GM18867 (cell line): ENCODE measurements at regions not wholly inside any gene's neighbourhood (a gene's known extent, or its start where the extent isn't known, plus 50 kb on each side); places are given as distances from the start of the nearest gene placed in this dataset.

Source experiments
- ATAC-seq: cut with Tn5 transposase; IDR thresholded peaks from one replicate; pipeline ENCODE4 v1.9.1; 2021; ENCODE audit warnings: mild to moderate bottlenecking, moderate library complexity; ENCODE audit not compliant: unreplicated experiment

DNA sequence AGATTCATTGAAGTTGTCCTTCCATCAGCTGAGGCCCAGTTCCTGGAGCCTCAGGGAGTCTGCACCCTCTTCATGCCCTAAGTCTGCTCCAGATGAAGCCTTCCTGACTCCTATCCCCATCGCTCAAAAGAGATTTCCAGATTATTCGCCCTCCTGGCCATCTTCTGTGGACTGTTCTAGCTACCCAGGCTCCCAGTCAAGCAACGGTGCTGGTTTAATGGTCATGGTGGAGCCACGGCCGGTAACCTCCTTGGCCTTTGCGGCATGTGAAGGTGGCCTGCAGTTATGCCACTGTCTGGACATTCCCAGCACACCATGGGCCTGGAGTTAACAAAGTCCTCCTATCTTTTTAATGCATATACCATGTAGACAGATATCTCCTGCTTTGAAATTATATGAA, 140.1 kb upstream of the ASB18 start:
- no peak for ATAC-seq

DNA sequence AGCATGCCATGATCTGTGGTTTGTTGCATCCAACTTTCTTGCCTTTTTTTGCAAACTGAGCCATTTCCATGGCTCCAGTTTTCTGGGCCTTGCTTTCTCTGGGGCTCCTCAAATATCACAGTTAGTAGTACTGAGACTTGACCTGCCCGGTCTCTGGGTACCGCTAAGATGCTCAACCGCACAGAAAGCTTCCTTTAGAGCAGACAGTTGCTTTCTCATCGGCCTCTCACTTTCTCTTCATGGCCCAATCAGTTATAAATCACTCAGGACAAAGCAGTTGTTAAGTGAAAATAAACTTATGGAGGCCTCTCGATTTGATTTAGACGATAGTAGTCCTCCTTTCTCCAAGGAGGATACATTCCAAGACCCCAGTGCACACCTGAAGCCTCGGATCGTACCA, 141.2 kb upstream of the ASB18 start:
- no peak for ATAC-seq

DNA sequence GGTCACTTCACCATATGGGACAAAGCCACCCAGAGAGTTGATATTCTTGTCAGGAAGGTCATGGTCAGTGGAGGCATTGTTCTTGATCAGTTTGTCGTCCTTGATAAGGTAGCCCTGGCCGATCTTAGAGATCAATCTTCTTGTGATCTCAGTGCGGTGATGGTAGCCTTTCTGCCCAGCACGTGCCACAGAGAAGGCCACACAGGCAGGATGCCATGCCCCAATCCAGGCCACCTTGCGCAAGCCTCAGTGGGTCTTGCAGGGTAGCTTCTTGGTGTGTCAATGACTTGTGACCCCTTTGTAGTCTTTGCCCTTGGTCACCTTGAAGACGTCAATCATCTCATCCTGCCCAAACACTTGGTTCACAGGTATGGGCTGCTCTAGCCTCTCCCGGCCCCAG, 143.9 kb upstream of the ASB18 start:
- ATAC-seq, result no peak

DNA sequence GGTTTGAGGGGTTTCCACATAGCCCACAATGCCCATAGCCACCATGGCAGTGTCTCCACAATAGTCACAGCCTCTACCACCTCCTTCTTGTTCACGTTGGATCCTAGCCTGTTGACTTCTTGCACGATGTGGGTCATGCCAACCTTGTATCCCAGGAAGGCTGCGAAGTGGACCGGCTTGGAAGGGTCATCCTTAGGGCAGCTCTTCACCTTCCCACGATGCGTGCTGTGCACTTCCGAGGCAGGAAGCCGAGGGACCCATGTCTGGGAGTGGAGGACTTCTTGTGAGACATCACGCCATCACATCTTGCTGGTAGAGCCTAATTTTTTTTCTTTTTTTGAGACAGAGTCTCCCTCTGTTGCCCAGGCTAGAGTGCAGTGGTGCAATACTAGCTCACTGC, 144.6 kb upstream of the ASB18 start:
- ATAC-seq, result no peak

DNA sequence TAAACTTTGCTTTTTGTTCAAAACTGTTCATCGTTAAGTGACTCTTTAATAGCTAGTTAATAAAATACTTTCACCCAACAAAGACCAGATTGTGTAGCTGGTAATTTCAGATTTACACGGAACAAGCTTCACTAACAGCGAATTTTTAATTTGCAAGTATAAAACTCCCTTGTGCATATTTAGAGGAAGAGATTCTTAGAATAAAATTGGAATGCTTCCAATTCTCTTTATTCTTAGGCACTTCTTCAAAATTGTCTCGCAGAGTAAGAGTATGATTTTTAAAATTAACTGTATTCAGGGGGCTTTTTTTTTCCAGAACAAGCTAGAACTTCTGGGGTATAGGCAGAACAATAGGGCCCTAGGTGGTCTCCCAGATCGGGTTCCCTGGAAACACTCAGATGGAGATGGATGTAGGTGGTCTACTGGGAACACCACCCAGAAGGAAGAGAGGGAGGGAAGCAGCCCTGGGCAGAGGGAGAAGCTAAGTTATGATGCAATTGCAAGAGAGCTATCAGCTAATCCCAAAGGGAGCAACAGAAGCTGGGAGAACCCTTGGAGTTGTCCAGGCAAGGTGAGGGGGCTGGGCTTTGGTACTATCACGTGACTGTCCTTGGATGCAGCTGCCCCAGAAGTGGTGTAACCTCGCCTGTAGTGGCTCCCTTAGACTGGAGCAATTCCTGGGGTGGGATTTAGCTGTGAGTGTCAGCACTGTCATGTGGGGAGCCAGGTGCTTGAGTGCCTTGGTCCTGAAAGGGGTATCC, 151.7 kb upstream of the ASB18 start:
- no peak for ATAC-seq

DNA sequence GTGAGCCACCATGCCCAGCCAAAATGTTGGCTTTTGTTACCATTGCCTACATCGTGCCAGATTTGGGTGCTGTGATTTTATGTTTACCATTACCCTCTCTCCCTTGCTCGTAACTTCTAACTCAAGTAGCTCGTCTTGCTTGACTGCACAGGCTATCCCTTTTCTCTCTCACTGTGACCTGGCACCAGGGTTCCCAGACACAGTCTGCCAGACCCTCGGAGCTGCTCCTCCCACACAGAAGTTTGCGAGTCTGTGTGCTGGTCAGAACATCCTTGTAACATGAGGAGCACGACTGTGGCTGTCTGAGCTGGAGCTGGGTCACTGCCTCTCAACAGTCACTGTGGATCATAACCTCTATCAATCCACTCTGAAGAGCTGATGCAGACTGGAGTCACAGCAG, 152.5 kb upstream of the ACKR3 start:
- ATAC-seq, result no peak

DNA sequence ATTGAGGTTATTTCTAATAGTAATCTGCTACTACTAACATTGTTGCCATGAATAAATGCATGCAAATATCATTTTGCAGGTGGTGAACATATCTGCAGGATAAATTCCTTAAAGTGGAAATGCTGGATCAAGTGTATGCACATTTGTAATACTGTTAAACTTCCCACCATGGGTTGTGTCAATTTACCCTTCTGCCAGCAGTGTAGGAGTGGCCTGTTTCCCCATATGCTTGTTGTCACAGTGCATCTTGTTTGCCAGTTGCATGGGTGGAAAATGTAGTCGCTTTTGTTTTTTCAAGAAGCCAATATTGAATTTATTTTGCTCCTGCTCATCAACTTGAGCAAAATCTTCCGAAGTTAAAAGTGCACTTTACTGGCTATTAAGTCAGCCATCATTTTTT, 139.0 kb upstream of the ACKR3 start:
- ATAC-seq, result no peak

DNA sequence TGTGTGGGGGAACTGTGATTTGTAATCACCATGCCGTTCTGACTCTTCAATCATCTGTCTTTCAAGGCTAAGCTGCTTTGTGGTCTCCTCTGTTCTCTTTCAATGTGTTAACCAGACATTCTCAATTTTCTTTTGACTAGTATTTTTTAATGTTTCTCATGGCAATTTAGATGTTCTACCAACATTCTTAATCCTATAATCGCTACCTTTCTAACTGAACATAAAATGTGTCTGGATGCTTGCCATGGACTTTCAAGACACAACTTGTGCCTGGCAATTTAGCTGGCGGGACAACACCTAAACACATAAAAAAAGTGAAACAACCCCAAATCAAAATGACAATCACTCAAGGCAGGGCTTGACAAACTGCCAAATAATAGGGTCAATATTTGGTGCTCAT, 135.0 kb upstream of the ACKR3 start:
- no peak for ATAC-seq

DNA sequence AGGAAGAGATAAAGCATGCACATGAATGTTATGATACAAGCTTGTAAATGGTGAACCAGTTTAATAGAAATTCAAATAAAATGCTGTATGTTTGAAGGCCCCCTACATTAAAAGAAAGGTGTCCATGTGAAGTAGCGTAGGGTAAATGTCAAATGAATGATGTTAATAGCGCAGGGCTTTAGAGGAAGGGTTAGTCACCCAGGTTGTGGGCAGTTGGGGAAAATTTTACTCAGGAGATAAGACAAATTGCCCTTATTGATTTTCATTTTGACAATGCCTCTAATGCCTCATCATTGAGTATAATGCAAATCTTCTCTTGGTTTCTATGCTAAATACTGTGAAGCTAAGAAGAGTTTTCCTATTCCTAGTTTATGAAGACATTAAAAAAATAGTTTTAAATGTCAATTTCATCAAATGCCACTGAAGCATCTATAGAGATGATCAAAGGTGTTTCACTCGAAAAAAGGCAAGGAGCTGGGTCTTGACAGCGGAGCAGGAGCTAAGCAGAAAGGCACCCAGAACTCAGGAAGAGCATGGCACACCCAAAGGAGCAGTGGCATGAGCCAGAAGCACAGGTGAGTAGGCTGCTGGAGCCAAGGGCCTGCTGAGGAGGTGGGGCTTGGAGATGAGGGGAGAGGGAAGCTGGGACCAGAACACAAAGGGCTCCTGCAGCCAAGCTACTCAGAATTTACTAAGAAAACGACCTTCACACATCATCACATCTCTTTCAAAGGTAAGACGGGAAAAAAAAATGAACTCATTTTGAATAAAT, 129.3 kb upstream of the ACKR3 start:
- ATAC-seq, result no peak

DNA sequence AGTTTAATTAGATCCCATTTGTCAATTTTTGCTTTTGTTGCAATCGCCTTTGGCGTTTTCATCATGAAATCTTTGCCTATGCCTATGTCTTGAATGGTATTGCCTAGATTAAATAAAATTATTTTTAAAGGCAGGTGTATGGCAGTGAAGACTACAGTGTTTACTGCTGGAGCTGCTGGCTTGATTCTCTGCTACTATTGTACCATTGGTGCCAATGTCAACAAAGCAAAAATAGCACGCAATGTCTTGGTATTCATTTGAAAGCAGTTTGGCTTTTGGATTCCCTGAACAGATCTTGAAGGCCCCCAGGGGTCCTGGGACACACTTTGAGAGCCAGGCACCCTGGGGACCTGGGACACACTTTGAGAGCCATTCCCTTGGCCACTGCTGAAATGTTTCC, 125.4 kb upstream of the ACKR3 start:
- ATAC-seq, result no peak

DNA sequence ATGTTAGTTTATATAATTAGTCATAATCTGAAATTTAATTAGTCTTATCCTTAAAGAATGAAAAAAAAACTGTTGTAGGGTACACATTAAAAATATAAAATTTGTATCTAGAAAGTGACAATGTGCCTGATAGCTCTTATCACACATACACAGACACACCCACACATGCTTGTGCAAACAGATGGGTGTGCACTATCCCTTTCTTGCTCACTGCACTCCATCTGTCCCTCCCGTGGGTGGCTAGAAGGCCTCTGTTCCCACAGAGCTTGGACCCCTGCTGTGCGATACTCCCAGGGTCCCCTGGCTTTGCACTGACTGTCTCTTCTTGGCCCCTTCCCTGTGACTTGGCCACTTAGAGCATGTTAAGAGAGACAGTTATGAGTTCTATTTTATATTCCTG, 123.9 kb upstream of the ACKR3 start:
- ATAC-seq, result no peak

DNA sequence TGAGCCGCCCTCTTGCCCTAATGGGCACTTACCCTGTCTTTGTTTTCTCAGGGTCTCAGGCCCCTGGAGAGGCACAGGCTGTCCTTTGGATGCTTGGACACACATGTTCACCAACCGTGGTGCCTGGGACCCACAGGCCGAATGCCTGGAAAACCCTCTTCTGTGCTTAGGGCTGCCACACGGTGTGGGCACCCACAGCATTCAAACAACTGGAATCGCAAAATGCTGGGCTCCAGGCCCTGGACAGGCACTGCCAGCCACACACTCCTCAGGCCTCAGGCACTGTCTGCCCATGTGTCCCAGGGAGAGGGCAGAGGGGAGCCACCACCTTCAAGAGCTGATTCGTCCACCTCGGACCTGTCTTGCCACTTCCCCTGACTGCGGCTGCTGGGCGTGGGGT, 123.1 kb upstream of the ACKR3 start:
- no peak for ATAC-seq

DNA sequence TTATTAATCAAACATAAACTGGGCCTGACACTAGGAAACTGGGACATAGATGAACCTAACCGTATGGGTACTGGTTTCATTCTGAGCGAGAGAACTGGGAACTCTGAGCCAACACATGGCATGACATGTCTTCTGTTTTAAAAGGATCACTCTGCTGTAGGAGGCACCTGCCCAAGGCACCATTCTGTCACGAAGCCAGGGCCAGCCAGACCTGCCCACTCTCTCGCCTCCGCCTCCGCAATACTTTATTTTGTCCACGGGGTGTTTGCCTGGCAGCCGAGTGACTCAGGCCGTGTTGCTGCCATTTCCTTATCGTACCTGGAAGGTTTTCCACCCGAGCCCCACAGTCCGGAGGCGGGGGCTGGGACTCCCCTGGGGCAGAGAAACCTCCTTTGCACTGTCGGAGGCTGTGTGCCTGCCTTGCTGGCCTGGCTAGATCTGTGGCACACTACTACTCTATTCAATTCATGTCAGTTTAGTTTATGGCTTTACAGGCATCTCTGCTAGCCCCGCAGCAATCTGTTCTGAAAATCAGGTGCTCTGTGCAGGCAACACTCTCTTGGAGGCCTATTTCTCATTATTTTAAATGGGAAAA, 120.4 kb upstream of the ACKR3 start:
- no peak for ATAC-seq

DNA sequence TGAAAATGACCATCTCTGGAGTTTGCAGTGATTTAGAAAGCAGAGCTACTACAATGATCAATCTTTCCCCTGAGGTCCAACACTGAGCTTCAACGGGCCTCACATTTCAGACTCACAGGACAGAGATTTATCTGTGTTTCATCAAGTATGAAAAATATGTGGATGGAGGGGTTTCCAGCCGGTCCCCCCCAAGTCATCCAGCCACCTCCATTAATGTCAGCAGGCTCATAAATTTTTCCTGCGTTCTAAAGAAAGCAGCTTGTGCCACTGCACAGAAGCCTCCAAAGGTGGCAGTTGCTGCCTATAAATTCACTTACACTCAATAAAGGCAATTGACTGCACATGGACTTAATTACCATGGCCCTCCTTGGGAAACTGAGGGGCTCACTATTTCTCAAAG, 117.4 kb upstream of the ACKR3 start:
- no peak for ATAC-seq

DNA sequence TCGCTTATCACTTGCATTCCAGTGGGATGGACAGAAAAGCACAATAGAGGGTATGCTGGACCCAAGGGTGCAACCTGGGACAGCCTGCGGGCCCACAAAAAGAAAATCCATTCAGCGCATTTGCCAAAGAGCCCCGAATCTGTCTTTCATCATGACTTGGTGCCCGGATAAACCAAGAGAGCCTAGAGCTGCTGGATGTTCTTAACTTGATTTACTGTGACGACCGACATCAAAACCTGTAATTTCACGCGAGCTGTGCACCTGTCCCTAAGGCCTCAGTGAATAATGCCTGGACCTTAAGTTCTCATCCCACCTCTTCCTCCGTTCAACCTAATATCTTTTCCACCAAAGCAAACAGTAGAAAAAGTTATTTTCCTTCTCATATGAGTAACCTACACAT, 115.5 kb upstream of the ACKR3 start:
- no peak for ATAC-seq

DNA sequence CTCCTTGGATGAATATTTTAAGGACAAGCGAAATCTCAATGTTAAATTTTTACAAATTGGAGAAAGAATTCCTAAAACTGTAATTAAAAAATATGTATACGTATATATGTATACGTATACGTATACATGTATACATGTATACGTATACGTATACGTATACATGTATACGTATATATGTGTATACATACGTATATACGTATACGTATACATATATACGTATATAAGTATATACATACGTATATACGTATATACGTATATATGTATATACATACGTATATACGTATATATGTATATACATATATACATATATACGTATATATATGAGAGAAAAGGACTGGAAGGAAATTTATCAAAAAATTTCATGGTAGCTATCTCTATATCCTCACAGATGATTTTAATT, 110.2 kb upstream of the ACKR3 start:
- no peak for ATAC-seq

DNA sequence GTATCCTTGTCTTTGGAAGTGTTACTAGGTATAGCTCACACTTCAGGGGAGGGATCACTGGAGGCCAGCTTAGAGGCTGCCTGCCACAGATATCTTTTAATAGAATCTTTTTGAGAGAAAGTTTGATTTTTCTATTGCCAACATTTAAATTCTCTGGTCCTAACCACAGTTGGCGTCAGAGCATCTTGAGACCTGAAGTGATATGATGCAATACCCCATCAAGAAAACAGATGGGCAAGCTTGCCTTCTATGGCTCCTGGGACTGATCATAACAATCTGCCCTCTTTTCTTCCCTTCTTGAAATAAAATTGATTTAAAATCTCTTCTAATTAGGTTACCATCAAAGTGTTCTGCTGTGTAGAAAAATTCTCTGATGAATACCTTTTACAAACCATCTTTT, 105.5 kb upstream of the ACKR3 start:
- ATAC-seq, result no peak

DNA sequence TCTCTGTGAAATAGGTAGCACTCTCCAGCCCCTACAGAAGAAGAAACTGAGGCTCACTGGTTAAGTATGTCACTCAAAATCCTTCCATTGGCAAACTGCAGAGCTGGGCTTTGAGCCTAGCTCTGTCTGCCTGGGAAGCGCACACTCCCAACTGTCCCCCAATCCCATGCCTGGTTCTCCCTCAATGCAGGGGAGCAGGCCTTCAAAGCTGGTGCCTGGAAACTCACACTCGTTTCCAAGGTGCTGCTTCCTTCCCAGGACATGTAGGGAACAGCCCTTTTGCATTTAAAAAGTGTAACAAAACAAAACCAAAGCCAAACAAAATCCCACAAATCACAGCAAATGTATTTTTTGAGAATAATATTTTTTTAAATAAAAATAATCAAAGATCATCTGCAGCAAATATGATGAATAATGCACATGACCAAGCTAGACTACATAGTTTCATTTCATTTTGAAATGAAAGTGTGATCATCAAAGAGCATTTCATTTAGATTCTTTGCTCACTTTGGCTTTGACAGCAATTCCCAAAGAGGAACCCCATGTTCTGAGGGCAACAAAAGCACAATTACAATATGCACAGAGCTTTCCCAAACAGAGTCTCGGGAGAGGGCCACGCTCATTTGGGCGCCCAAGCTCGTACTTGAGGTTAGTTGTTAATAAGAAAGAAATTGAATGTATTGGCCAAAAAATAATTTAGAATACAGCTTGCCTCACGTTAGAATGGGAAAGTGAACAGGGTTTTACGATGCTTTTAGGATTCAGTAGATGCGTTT, 96.7 kb upstream of the ACKR3 start:
- no peak for ATAC-seq

DNA sequence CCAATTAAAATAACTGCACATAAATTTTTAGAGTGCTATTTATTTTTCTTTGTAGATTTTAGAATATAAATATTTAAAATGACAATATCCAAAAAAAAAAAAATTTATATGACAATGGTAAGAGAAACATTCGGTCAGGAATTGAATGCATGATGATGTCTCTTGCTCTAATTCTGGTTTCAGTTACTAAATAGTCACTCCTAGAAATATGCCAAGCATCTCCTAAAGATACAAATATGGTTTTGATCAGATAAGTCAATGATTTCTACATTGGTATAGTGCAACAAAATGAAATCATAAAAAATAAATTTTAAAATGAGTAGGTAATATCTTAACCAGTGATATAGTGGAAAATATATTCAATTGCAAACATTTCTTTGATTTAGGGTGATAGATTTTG, 95.9 kb upstream of the ACKR3 start:
- no peak for ATAC-seq

DNA sequence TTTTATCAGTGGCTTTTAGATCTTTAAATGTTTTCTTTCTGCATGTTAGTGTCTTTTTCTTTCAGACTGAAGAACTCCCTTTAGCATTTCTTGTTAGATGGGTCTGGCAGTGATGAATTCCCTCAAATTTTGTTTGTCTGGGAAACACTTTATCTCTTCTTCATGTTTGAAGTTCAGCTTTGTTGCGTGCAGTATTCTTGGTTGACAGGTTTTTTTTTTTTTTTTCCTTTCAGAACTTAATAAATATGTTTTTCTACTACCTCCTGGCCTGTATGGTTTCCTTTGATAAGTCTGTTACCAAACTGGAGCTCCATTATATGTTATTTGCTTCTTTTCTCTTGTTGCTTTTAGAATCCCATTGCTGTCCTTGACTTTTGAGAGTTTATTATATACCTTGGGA, 89.8 kb upstream of the ACKR3 start:
- ATAC-seq, result no peak

DNA sequence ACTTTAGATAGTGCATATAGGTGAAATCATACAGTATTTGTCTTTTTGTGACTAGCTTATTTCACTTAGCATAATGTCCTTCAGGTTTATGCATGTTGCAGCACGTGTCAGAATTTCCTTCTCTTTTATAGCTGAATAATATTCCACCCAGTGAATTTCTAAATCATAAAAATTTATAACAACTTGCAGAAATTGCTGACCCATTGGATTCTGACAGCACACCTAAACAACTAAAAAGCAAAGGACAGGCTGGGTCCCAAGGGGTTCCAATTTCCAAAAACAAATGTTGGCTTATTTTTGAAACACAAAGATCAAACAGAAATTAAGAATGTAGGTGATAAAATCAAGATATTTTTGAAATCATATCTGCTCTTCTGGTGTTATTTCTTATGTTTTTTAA, 86.5 kb upstream of the ACKR3 start:
- ATAC-seq, result no peak

DNA sequence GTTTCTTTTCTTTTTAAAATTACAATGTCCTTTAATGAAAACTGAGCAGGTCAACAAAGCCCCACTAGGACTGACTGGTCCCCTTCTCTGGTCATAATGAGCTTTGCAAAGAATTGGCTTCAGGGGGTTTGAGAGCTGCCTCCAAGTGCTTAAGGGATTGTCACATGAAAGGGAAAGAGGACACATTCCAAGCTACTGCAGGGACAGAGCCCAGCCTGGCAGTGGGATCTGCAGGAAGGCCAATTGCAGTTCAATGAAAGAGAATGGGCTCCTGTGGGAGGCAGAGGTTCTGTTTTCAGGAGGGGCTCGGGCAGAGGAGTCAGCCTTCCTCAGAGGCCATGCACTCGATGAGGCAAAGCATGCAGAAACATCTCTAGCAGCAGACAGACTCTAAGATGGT, 84.1 kb upstream of the ACKR3 start:
- no peak for ATAC-seq
